Mammary epithelial cell (primary cell): ENCODE measurements at regions not wholly inside any gene's neighbourhood (a gene's known extent, or its start where the extent isn't known, plus 50 kb on each side); places are given as distances from the start of the nearest gene placed in this dataset.

Experiments
- CTCF ChIP-seq, 2 donors: IDR thresholded peaks in 1 of 2; conservative IDR thresholded peaks in 1 of 2; 2 replicates each; pipeline ENCODE4 v1.5.1; 2011 to 2012; ENCODE audit warnings: inconsistent platforms in 2 of 2, low read length in 2 of 2, mild to moderate bottlenecking in 2 of 2, control low read depth in 1 of 2, low read depth in 1 of 2; ENCODE audit not compliant: insufficient read depth in 1 of 2; ENCODE audit errors: extremely low read depth in 1 of 2
- EZH2 ChIP-seq: IDR thresholded peaks from 2 replicates; pipeline ENCODE4 v1.6.1; 2012; ENCODE audit warnings: low read length, inconsistent platforms, borderline replicate concordance

DNA sequence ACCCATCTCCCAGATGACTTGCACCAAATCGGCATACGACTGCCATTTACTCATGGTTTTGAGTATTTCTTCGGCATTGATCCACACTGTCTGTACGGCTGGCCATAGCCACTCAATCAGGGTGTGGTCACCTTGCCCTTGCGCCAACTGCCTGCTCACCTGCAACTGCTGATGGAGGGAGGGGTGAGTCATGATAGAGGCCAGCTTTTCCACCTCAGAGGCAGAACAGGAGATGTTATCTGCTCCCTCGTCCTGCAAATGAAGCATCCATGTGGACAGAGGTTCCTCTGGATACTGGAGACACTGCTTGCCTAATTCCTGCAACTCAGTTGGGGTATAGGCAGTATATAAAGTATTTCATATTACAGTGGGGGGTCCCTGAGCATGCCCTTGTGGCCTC, 85.6 kb upstream of the ATP10B start:
- no peak for TF ChIP-seq EZH2
- TF ChIP-seq CTCF (conservative IDR thresholded peaks at IDR 0.05 in 1 of 2, IDR thresholded peaks at IDR 0.05 in 1 of 2; ENCODE audit: extremely low read depth in 1 of 2, insufficient read depth in 1 of 2, low read depth in 1 of 2, low read length in 2 of 2) = no peak
